Spleen (tissue), 7 donors: ENCODE measurements at regions not wholly inside any gene's neighbourhood (a gene's known extent, or its start where the extent isn't known, plus 50 kb on each side); places are given as distances from the start of the nearest gene placed in this dataset.

Experiments
- POLR2A ChIP-seq, 3 donors: fragments of 450-650 bp; IDR thresholded peaks; one replicate each; pipeline ENCODE4 v1.5.1; 2017; ENCODE audit warnings: antibody characterized with exemption in 3 of 3, mild to moderate bottlenecking in 1 of 3
- TF ChIP-seq, protein P1 (sequence below), 11 experiments: fragments of 200-600 bp in 7 of 11; fragments of 450-650 bp in 4 of 11; sonication (generic) in 4 of 11; IDR thresholded peaks in 8 of 11; conservative IDR thresholded peaks in 3 of 11; 1 replicate in 7 of 11; 2 replicates in 4 of 11; pipeline versions ENCODE4 v1.4.0 to v1.8.0; 2016 to 2021; ENCODE audit warnings: antibody characterized with exemption in 11 of 11, inconsistent platforms in 4 of 11, mild to moderate bottlenecking in 1 of 11
- donor health status: DM: no; HTN: no; CAD: no; lungs with moderate emphysema.
- donor health status: DM: no; HTN: no; CAD: no.
- donor health status: DM: no; HTN: no; CAD: no.

DNA sequence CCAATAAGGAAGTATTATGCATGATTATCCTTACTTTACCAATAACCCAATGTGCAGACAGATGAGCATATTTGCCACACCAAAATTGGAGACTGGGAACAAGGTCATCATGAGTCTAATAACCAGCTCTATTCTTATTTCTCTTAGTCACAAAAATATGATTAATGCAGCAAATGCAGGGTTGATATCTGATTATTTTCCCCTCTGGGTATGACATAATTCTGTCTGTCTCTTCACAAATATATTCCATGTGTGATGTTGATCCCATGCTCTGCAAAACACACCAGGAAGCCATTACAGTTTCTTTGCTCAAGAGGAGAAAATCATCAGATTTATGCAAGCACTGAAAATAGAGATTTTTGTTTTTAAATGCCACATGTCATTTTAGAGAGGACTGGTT lies 196.5 kb upstream of the DGKB start:
- TF ChIP-seq, protein P1, sequence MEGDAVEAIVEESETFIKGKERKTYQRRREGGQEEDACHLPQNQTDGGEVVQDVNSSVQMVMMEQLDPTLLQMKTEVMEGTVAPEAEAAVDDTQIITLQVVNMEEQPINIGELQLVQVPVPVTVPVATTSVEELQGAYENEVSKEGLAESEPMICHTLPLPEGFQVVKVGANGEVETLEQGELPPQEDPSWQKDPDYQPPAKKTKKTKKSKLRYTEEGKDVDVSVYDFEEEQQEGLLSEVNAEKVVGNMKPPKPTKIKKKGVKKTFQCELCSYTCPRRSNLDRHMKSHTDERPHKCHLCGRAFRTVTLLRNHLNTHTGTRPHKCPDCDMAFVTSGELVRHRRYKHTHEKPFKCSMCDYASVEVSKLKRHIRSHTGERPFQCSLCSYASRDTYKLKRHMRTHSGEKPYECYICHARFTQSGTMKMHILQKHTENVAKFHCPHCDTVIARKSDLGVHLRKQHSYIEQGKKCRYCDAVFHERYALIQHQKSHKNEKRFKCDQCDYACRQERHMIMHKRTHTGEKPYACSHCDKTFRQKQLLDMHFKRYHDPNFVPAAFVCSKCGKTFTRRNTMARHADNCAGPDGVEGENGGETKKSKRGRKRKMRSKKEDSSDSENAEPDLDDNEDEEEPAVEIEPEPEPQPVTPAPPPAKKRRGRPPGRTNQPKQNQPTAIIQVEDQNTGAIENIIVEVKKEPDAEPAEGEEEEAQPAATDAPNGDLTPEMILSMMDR (IDR thresholded peaks at IDR 0.05 in 8 of 11, conservative IDR thresholded peaks at IDR 0.05 in 3 of 11): no peak
- no peak for TF ChIP-seq POLR2A (IDR thresholded peaks at IDR 0.05)
